PC-9 (cell line): ENCODE measurements at regions not wholly inside any gene's neighbourhood (a gene's known extent, or its start where the extent isn't known, plus 50 kb on each side); places are given as distances from the start of the nearest gene placed in this dataset.

Experiments used
- CTCF ChIP-seq: fragments of 200-600 bp; sonication (generic); conservative IDR thresholded peaks from 2 replicates; pipeline ENCODE4 v1.6.1; 2017; ENCODE audit warnings: mixed run types, antibody characterized with exemption, mild to moderate bottlenecking, moderate library complexity
- EZH2 ChIP-seq: fragments of 200-600 bp; sonication (generic); IDR thresholded peaks from 2 replicates; pipeline ENCODE4 v1.8.0; 2017; ENCODE audit warnings: antibody characterized with exemption, low read depth

GRCh38 chr12:83538361-83538965, 851.8 kb downstream of the TMTC2 start:
- no peak for TF ChIP-seq CTCF
- TF ChIP-seq EZH2: no peak
